ENCODE measurements at regions not wholly inside any gene's neighbourhood (a gene's known extent, or its start where the extent isn't known, plus 50 kb on each side); places are given as distances from the start of the nearest gene placed in this dataset.
"Not testable (repeated sequence)": the region's sequence is repeated elsewhere in the genome, so short reads cannot be mapped to it uniquely, and the experiment has no call there.

- TF ChIP-seq EZH2phosphoT487 (IDR thresholded peaks at IDR 0.05; ENCODE audit: low read depth); CTCF (IDR thresholded peaks at IDR 0.05; ENCODE audit: low read depth, low read length): not testable (repeated sequence)
These were observed 59.8 kb upstream of the TMSB15B start for GRCh38 chrX:103902606-103903005.
